Right lobe of liver (tissue), 4 donors: ENCODE measurements at regions not wholly inside any gene's neighbourhood (a gene's known extent, or its start where the extent isn't known, plus 50 kb on each side); places are given as distances from the start of the nearest gene placed in this dataset.
"Not testable (repeated sequence)": the region's sequence is repeated elsewhere in the genome, so short reads cannot be mapped to it uniquely, and the experiment has no call there.

ENCODE experiments used
- POLR2A ChIP-seq: fragments of 450-650 bp; IDR thresholded peaks from one replicate; pipeline ENCODE4 v1.6.1; 2017; ENCODE audit warnings: antibody characterized with exemption, mild to moderate bottlenecking
- TF ChIP-seq, protein P1 (sequence below), 4 donors: fragments of 200-600 bp in 3 of 4; fragments of 450-650 bp in 1 of 4; IDR thresholded peaks; one replicate each; pipeline versions ENCODE4 v1.5.1 to v1.8.0; 2016 to 2022; ENCODE audit warnings: antibody characterized with exemption in 4 of 4, mild to moderate bottlenecking in 2 of 4
- donor health status: DM: no; HTN: no; CAD: no.
- donor health status: DM: no; HTN: no; CAD: no.
- donor health status: DM: no; HTN: yes; CAD: no.

DNA sequence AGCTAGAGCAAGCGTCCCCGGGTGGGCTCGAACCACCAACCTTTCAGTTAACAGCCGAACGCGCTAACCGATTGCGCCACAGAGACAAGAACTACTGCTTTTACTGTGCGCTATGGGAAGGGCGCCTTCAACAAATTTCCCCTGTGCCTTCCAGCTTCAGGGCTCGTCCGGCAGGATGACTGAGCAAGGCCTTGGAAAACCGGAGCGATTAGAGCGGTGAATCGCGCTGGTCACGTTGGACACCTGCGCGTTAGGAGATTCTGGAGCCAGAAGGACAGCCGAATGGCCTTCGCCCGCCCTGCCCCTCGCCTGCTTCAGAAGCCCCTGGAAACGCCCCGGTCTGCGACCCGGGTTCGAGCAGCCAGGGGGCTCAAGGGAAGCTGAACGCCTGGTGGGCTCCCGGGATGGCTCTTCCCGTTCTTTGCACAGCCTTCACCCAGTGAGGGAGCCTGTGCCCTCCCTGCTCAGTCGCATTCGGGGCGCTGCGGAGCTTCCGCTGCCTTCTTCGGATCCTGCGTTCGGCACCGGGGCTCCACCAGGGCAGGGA, 50.0 kb upstream of the NBPF20 start:
- TF ChIP-seq, protein P1, sequence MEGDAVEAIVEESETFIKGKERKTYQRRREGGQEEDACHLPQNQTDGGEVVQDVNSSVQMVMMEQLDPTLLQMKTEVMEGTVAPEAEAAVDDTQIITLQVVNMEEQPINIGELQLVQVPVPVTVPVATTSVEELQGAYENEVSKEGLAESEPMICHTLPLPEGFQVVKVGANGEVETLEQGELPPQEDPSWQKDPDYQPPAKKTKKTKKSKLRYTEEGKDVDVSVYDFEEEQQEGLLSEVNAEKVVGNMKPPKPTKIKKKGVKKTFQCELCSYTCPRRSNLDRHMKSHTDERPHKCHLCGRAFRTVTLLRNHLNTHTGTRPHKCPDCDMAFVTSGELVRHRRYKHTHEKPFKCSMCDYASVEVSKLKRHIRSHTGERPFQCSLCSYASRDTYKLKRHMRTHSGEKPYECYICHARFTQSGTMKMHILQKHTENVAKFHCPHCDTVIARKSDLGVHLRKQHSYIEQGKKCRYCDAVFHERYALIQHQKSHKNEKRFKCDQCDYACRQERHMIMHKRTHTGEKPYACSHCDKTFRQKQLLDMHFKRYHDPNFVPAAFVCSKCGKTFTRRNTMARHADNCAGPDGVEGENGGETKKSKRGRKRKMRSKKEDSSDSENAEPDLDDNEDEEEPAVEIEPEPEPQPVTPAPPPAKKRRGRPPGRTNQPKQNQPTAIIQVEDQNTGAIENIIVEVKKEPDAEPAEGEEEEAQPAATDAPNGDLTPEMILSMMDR (IDR thresholded peaks at IDR 0.05): not testable (repeated sequence)
- not testable (repeated sequence) for TF ChIP-seq POLR2A
